Esophagus (tissue), 2 donors: ENCODE measurements at regions not wholly inside any gene's neighbourhood (a gene's known extent, or its start where the extent isn't known, plus 50 kb on each side); places are given as distances from the start of the nearest gene placed in this dataset.

ENCODE experiments used
- H3K27ac ChIP-seq, 2 donors: one replicate each; pipeline ENCODE4 v1.5.1; 2013; ENCODE audit warnings: low read depth in 2 of 2, mild to moderate bottlenecking in 2 of 2, inconsistent platforms in 1 of 2, low read length in 1 of 2, moderate library complexity in 1 of 2
- H3K27me3 ChIP-seq, 2 donors: one replicate each; pipeline ENCODE4 v1.6.1; 2013; ENCODE audit warnings: low read length in 2 of 2, control low read depth in 1 of 2, mild to moderate bottlenecking in 1 of 2; ENCODE audit not compliant: insufficient read depth in 2 of 2, control insufficient read depth in 1 of 2
- H3K36me3 ChIP-seq, 2 donors: one replicate each; pipeline ENCODE4 v1.6.1; 2013; ENCODE audit warnings: low read length in 1 of 2; ENCODE audit not compliant: control insufficient read depth in 2 of 2, insufficient read depth in 2 of 2
- H3K4me1 ChIP-seq, 2 donors: one replicate each; pipeline ENCODE4 v1.6.1; 2013; ENCODE audit warnings: low read length in 1 of 2; ENCODE audit not compliant: control insufficient read depth in 2 of 2, insufficient read depth in 2 of 2
- H3K4me3 ChIP-seq, 2 donors: one replicate each; pipeline ENCODE4 v1.5.1; 2013; ENCODE audit warnings: low read length in 2 of 2, mild to moderate bottlenecking in 2 of 2, low read depth in 1 of 2, moderate library complexity in 1 of 2
- H3K9me3 ChIP-seq, 2 donors: one replicate each; pipeline ENCODE4 v1.6.1; 2013; ENCODE audit warnings: mild to moderate bottlenecking in 2 of 2, low read depth in 1 of 2, low read length in 1 of 2, moderate library complexity in 1 of 2; ENCODE audit not compliant: control insufficient read depth in 2 of 2, insufficient read depth in 1 of 2
- WGBS, 2 donors: extraction: QIAGEN DNeasy Blood & Tissue Kit; methylation state at CpG; one replicate each; pipeline ENCODE4 v1.1.7; 2013; 5-methylcytosine and 5-hydroxymethylcytosine counted together
- donor health status: healthy with polysubstance abuse.
- donor health status: Bipolar disorder and iron deficiency.

GRCh38 chr2:23211987-23212583, 172.9 kb upstream of the KLHL29 start:
- 71 to 81% methylated on average over 5 of the region's 5 CpGs for WGBS, 2 donors
- Histone ChIP-seq H3K27ac (no peak overlapping the region), H3K4me3 (no peak overlapping the region), H3K4me1 (no peaks in the 10 kb centered on the region), H3K27me3 (no peaks in the 10 kb centered on the region), H3K9me3 (no peaks in the 10 kb centered on the region), H3K36me3 (no peaks in the 10 kb centered on the region)

- no peaks in the 10 kb centered on the region for H3K27me3 ChIP-seq
- no peak overlapping the region for H3K27ac ChIP-seq
- no peak overlapping the region for H3K4me3 ChIP-seq
- H3K36me3 ChIP-seq: no peaks in the 10 kb centered on the region
- H3K4me1 ChIP-seq: no peaks in the 10 kb centered on the region
- no peaks in the 10 kb centered on the region for H3K9me3 ChIP-seq
- 71 to 80% methylated on average over 7 of the region's 7 CpGs for WGBS, 2 donors
Observed at GRCh38 chr2:23213196-23213595, 171.8 kb upstream of the KLHL29 start.

- Histone ChIP-seq H3K4me1 (no peaks in the 10 kb centered on the region), H3K27ac (no peak overlapping the region), H3K9me3 (no peaks in the 10 kb centered on the region), H3K27me3 (no peaks in the 10 kb centered on the region), H3K36me3 (no peaks in the 10 kb centered on the region), H3K4me3 (no peak overlapping the region)
- WGBS, 2 donors: 92 to 96% methylated on average over 3 of the region's 3 CpGs
Observed at GRCh38 chr2:23215016-23215415, 170.0 kb upstream of the KLHL29 start.

- H3K4me3 ChIP-seq: no peak overlapping the region
- no peaks in the 10 kb centered on the region for H3K27me3 ChIP-seq
- no peaks in the 10 kb centered on the region for H3K4me1 ChIP-seq
- peaks cover 0 to 2% of the 10 kb centered on the region in 2 donors for H3K9me3 ChIP-seq
- H3K27ac ChIP-seq: no peak overlapping the region
- 47 to 58% methylated on average over 4 of the region's 4 CpGs for WGBS, 2 donors
- H3K36me3 ChIP-seq: no peaks in the 10 kb centered on the region
Observed at GRCh38 chr2:23219666-23220065, 165.3 kb upstream of the KLHL29 start.

GRCh38 chr2:23220513-23221094, 164.4 kb upstream of the KLHL29 start:
- H3K9me3 ChIP-seq: peaks cover 0 to 2% of the 10 kb centered on the region in 2 donors
- no peak overlapping the region for H3K27ac ChIP-seq
- 59 to 60% methylated on average over 2 of the region's 2 CpGs for WGBS, 2 donors
- H3K4me3 ChIP-seq: no peak overlapping the region
- H3K27me3 ChIP-seq: no peaks in the 10 kb centered on the region
- no peaks in the 10 kb centered on the region for H3K36me3 ChIP-seq
- H3K4me1 ChIP-seq: no peaks in the 10 kb centered on the region

GRCh38 chr2:23221236-23221635, 163.7 kb upstream of the KLHL29 start:
- Histone ChIP-seq H3K4me1 (no peaks in the 10 kb centered on the region), H3K36me3 (no peaks in the 10 kb centered on the region), H3K4me3 (no peak overlapping the region), H3K9me3 (peaks cover 0 to 2% of the 10 kb centered on the region in 2 donors), H3K27me3 (no peaks in the 10 kb centered on the region), H3K27ac (no peak overlapping the region)
- 69 to 84% methylated on average over 5 of the region's 5 CpGs for WGBS, 2 donors

DNA sequence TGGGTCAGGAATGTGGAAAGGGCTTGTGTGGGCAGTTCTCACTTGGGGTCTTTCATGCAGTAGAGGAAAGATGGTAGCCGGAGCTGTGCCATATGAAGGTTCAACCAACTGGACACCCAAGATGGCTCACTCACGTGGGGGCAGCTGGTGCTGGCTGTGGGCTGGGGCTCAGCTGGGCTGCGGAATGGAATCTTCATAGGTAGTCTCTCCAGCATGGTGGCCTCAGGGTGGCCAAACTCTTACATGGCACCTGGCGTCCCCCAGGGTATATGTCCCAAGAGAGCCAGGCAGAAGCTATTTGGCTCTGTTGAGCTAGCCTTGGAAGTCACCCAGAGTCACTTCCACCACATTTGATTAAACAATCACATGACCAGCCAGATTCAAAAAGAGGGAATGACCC, 163.1 kb upstream of the KLHL29 start:
- Histone ChIP-seq H3K4me3 (no peak overlapping the region), H3K9me3 (peaks cover 0 to 2% of the 10 kb centered on the region in 2 donors)
- WGBS, 2 donors: 91% methylated on average over 4 of the region's 4 CpGs

DNA sequence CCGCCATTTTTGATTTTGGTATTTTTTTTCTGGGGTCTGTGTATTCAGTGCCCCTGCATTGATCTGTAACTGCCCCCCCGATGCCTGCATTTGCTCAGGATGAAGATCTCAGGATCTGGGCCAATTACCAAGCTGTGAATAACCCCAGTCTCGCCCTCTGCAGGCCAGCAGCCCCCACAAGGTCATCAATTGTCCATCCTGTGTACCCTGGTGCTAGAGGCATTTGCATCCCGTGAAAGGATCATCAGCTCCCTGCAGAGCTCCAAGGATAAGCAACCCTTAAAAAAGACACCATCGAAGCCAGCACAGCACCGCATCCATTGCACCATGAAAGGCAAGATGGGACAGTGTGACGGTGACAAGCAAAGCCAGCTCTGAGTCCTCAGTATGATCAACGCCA, 154.1 kb upstream of the KLHL29 start:
- Histone ChIP-seq H3K4me3 (no peak overlapping the region), H3K27ac (no peak overlapping the region), H3K36me3 (no peaks in the 10 kb centered on the region), H3K9me3 (no peaks in the 10 kb centered on the region), H3K27me3 (no peaks in the 10 kb centered on the region), H3K4me1 (no peaks in the 10 kb centered on the region)
- WGBS, 2 donors: 74 to 84% methylated on average over 7 to 8 of the region's 8 CpGs

More for the DNA sequence above, 163.1 kb upstream of the KLHL29 start:
- Histone ChIP-seq H3K4me1 (no peaks in the 10 kb centered on the region), H3K36me3 (no peaks in the 10 kb centered on the region), H3K27me3 (no peaks in the 10 kb centered on the region), H3K27ac (no peak overlapping the region)

- Histone ChIP-seq H3K9me3 (no peaks in the 10 kb centered on the region), H3K27ac (no peak overlapping the region), H3K36me3 (no peaks in the 10 kb centered on the region), H3K4me3 (no peak overlapping the region), H3K4me1 (no peaks in the 10 kb centered on the region), H3K27me3 (no peaks in the 10 kb centered on the region)
- WGBS, 2 donors: 90 to 93% methylated on average over 7 of the region's 7 CpGs
Observed at GRCh38 chr2:23231865-23232264, 153.1 kb upstream of the KLHL29 start.

GRCh38 chr2:23235292-23235691, 149.7 kb upstream of the KLHL29 start:
- Histone ChIP-seq H3K36me3 (no peaks in the 10 kb centered on the region), H3K4me3 (no peak overlapping the region), H3K9me3 (no peaks in the 10 kb centered on the region), H3K4me1 (no peaks in the 10 kb centered on the region), H3K27ac (no peak overlapping the region), H3K27me3 (no peaks in the 10 kb centered on the region)
- WGBS, 2 donors: 55 to 69% methylated on average over 2 of the region's 2 CpGs
